Mammary epithelial cell (primary cell): ENCODE measurements at regions not wholly inside any gene's neighbourhood (a gene's known extent, or its start where the extent isn't known, plus 50 kb on each side); places are given as distances from the start of the nearest gene placed in this dataset.

ENCODE experiments used
- EZH2 ChIP-seq: IDR thresholded peaks from 2 replicates; pipeline ENCODE4 v1.6.1; 2012; ENCODE audit warnings: low read length, inconsistent platforms, borderline replicate concordance
- TF ChIP-seq, protein P1 (sequence below), 2 donors: IDR thresholded peaks in 1 of 2; conservative IDR thresholded peaks in 1 of 2; 2 replicates each; pipeline ENCODE4 v1.5.1; 2011 to 2012; ENCODE audit warnings: inconsistent platforms in 2 of 2, low read length in 2 of 2, mild to moderate bottlenecking in 2 of 2, control low read depth in 1 of 2, low read depth in 1 of 2; ENCODE audit not compliant: insufficient read depth in 1 of 2; ENCODE audit errors: extremely low read depth in 1 of 2

DNA sequence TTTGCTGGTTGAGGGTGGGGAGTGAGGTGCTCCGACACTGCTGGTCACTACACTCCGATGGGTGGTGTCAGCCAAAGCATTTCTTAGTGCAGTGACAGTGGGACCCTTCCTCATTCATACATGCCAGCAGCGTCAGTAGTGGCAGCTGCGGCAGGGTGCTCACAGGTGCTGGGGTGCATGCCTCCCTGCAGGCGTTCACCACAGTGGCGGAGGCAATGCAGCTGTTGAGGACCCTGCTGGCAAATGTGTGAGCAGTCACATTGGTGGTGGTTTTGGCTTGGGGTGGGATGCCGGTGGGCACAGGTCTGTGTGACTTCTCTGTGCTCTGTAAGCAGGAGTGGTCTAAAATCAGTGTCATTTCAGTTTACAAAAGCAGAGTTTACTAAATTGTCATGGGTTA is 464.6 kb downstream of the FUT8 start:
- TF ChIP-seq EZH2, result no peak
- TF ChIP-seq, protein P1, sequence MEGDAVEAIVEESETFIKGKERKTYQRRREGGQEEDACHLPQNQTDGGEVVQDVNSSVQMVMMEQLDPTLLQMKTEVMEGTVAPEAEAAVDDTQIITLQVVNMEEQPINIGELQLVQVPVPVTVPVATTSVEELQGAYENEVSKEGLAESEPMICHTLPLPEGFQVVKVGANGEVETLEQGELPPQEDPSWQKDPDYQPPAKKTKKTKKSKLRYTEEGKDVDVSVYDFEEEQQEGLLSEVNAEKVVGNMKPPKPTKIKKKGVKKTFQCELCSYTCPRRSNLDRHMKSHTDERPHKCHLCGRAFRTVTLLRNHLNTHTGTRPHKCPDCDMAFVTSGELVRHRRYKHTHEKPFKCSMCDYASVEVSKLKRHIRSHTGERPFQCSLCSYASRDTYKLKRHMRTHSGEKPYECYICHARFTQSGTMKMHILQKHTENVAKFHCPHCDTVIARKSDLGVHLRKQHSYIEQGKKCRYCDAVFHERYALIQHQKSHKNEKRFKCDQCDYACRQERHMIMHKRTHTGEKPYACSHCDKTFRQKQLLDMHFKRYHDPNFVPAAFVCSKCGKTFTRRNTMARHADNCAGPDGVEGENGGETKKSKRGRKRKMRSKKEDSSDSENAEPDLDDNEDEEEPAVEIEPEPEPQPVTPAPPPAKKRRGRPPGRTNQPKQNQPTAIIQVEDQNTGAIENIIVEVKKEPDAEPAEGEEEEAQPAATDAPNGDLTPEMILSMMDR (conservative IDR thresholded peaks at IDR 0.05 in 1 of 2, IDR thresholded peaks at IDR 0.05 in 1 of 2; ENCODE audit: extremely low read depth in 1 of 2, insufficient read depth in 1 of 2, low read depth in 1 of 2, low read length in 2 of 2), result no peak
